ENCODE measurements at regions not wholly inside any gene's neighbourhood (a gene's known extent, or its start where the extent isn't known, plus 50 kb on each side); places are given as distances from the start of the nearest gene placed in this dataset.

- TF ChIP-seq CTCF (conservative IDR thresholded peaks at IDR 0.05; ENCODE audit: low read length) (no peak), EZH2phosphoT487 (IDR thresholded peaks at IDR 0.05; ENCODE audit: borderline replicate concordance) (no peak)
Observed at GRCh38 chr18:30578707-30579106, 463.8 kb downstream of the DSC3 start.
